Activated CD8-positive, alpha-beta memory T cell treated with anti-CD3 and anti-CD28 coated beads, Interleukin-2, amount 50 U/mL, for 4 hours (primary cell): ENCODE measurements at regions not wholly inside any gene's neighbourhood (a gene's known extent, or its start where the extent isn't known, plus 50 kb on each side); places are given as distances from the start of the nearest gene placed in this dataset.

Experiments used
- DNase-seq: peaks from one replicate; pipeline ENCODE4 v3.0.0-alpha.2; 2020

- DNase-seq, result no peak
These were observed 50.2 kb upstream of the SDK2 start for GRCh38 chr17:73694491-73694890.

GRCh38 chr17:73695035-73695738 lies 50.9 kb upstream of the SDK2 start:
- DNase-seq, result no peak

DNA sequence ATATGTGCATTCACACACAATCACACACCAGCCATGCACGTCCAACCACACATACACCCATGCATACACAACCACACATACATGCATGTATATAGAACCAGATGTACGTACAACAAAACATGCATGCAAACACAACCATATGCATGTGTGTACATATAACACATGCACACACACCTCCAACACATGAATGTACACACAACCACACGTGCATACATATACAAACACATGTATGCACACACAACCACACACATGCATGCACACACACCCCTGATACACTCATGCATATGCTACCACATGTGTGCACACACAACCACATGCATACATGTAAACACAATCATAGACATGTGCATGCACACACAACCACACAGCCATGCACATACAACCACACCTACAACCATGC lies 52.0 kb upstream of the SDK2 start:
- no peak for DNase-seq

DNA sequence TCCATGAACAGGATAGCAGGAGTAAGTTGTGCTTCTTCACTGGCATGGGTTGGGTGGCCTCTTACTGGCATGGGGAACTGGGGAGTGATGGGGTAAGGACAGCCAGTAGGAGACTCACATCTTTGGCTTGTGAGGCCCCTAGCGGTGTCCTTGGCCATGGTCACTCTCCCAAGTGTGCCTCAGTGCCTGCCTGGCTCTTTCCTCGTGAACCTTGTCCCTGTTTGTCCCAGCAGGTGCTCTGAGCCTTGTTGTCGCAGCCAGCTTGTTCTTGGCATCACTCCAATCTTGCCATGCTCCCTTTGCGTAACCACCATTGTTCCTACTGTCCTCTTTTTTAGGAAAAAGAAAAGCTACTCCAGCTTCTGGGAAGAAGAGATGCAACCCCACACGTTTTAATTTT lies 53.6 kb upstream of the SDK2 start:
- no peak for DNase-seq

DNA sequence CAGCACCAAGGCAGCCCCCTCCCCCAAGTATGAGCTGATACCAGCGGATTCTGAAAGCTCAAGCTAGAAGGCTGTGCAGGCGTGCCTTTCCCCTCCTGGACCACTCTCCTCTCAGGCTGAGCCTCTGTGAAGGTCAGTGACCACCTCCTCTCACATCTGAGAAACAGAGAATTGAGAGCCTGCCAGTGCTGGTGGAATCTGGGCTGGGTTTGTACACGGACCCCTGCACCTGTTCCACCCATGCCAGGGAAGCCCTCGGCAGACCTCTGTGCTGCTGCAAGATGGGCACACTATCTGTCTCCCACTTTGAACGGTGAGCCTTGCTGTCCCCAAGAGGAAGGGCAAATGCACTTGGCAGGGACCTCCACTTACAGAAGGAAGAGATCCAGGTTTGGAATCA lies 54.7 kb upstream of the SDK2 start:
- DNase-seq, result no peak

GRCh38 chr17:73701701-73702100 lies 57.5 kb upstream of the SDK2 start:
- no peak for DNase-seq

DNA sequence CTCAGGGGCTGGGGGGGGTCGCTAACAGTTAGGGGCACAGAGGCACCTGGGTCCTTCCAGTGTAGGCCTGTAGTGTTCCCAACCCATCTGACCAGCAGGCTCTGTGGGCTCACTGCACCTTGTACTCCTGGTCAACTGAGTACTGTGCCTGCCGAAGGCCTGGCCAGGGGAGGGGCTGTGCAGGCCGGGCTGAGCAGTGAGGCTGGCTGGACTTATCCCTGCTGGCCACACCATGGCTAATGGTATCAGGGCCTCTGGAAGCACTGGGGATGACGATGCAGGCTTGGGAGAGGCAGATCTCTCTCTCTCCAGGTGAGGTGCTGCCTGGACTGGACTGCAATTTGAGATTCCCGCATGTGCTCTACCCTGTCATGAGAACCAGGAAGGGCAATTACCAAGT lies 58.9 kb upstream of the SDK2 start:
- no peak for DNase-seq

GRCh38 chr17:73703917-73704316 lies 59.7 kb upstream of the SDK2 start:
- DNase-seq, result no peak

GRCh38 chr17:73705594-73705993 lies 61.3 kb upstream of the SDK2 start:
- no peak for DNase-seq

- no peak for DNase-seq
These were observed 62.2 kb upstream of the SDK2 start for GRCh38 chr17:73706428-73706827.

- no peak for DNase-seq
These were observed 62.6 kb upstream of the SDK2 start for GRCh38 chr17:73706858-73707257.

DNA sequence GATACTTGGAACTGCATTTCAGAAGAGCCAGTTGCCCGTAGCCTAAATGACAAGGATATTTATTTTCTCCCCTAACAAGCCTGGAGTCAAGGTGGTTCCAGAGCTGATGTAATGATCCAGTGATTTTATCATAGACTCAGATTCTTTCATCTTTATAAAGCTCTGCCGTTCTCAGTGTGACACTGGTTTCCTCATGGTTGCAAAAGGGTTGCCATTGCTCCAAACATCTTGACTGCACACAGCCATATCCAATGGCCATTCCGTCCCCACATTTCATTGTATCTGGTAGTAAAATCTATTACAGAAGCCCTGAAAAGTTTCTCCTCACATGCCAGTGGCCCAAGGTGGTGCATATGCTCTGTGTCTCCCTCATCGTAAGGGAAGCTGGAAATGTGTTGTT lies 63.1 kb upstream of the SDK2 start:
- no peak for DNase-seq

- peak; percentile 62 for DNase-seq
These were observed 65.9 kb upstream of the SDK2 start for GRCh38 chr17:73710095-73710592.

DNA sequence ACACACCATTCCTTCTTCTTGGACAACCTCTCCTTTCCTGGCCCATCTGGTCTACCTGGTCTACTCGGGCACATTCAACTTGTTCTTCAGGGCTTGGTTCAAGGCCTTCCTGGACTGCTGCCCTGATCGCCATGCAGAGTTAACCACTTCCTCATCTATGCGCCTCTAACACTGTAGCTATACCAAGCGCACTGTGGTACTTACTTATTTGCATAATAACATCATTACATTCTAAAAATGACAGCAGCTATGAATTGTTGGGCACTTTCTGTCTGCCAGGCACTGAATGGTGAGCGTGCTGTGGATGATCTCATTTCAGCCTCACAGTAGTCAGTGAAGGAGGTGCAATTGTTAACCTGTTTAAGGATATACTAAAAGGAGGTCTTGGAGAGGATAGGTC lies 66.9 kb upstream of the SDK2 start:
- DNase-seq, result no peak

- DNase-seq, result no peak
These were observed 67.7 kb upstream of the SDK2 start for GRCh38 chr17:73711916-73712315.

GRCh38 chr17:73713136-73713535 lies 68.9 kb upstream of the SDK2 start:
- DNase-seq, result no peak

DNA sequence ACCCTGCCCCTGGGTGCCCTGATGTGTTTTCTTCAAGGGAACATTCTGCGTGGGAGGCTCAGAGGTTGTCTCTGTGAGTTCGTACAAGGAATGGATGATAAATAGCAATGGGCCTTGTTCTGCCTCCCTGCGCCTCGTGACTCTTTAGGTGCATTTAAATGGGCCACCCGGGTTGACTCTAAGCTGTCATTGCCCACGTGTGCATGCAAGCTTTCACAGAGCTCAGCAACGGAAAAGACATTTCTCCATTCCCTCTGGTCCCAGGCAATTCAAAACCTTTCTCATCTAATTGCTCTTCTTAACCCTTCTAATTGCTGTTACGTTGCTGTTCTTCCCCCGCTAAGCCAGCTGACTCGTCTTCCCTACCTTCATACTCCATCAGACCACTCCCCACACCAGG lies 71.5 kb upstream of the SDK2 start:
- no peak for DNase-seq

DNA sequence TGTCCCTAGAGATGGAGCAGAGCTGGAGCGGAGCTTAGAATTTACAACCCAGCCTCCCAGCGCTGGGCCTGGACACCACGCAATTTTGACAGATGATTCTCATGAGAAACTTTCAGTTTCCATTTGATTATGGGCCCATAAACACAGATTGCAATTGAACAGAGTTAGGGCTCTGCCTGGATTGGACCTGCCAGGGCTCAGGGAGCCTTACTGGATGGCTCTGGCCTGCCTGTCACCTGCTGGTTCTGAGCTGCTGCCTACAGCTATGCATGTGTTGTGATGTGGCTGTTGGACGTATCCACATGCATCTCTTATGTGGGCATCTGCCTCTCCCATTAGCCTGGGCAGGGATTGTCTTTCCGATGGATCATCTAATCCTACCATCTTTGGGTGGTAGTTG lies 73.4 kb upstream of the SDK2 start:
- DNase-seq, result no peak

DNA sequence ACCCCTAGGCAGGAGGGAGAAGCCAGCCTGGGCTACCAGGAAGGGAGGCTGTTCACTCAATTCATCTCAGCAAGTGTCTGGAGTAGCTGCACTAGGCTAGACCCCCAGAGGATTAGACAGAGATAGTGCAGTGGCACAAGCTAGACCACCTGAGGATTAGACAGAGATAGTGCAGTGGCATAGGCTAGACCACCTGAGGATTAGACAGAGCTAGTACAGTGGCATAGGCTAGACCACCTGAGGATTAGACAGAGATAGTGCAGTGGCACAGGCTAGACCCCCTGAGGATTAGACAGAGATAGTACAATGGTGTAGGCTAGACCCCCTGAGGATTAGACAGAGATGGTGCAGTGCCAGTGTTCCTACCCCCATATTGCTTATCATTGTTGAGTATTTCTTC lies 74.1 kb upstream of the SDK2 start:
- DNase-seq, result no peak

DNA sequence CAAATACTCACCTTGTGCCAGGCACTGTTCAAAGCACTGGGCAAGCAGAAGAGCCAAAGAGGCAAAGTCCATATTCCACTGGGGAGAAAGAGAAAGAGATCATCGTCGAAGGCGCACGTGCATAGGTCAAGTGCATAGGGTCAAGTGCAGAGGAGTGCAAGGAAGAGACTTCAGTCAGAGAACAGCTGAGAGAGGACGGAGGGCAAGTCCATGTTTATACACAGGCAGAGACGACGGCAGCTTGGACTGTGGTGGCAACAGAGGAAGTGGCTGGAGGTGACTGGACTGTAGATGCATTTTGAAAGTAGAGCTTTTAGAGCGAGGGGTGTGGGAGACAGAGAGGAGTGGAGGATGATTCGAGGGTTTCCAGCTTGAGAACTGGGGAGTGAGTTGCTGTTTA lies 74.7 kb upstream of the SDK2 start:
- DNase-seq, result no peak

DNA sequence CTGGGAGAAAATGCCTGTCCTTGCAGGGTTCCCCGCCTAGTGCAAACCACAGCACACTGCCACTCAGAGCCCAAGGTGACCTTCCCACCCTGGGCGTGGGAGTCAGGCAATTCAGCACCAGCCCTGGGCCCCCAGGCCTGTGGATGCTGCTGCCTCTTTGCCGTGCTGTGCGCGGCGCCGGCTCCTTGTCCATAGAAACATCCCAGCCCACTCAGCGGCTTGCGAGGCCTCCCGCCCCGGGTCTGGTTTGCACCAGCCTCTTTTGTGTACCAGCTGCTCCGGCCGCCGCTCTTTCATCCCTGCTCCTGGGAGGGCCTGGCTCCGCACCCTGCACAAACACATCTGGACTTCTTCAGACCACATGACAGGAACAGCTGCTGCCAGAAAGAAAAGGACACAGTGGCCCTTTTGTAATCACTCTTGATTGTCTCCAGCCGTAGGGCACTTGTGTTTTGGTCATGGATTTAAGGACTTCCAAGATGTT lies 75.4 kb upstream of the SDK2 start:
- DNase-seq, result no peak

GRCh38 chr17:73720187-73720834 lies 76.1 kb upstream of the SDK2 start:
- DNase-seq, result peak; percentile 32

GRCh38 chr17:73722165-73722564 lies 77.9 kb upstream of the SDK2 start:
- DNase-seq, result no peak

- no peak for DNase-seq
These were observed 79.1 kb upstream of the SDK2 start for GRCh38 chr17:73723317-73723716.

DNA sequence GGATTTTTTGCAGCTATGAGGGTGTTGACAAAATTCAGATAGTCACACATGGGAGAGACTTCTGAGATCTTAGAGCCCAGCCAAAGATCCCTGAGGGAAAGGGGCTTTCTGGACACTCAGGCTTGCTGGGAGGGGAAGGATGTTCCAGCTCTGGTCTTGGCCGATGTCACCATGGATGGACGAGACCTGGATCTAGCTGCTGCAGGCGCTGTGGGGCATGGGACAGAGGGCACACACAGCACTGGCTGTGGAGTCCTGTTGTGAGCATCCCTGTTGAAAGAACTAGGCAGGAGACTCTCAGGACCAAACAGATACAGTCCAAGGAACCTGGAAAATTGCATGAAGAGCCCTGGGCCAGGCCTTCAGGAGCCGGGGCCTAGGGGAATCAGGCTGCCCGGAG lies 80.1 kb upstream of the SDK2 start:
- DNase-seq, result no peak
